ENCODE measurements at regions not wholly inside any gene's neighbourhood (a gene's known extent, or its start where the extent isn't known, plus 50 kb on each side); places are given as distances from the start of the nearest gene placed in this dataset.

DNA sequence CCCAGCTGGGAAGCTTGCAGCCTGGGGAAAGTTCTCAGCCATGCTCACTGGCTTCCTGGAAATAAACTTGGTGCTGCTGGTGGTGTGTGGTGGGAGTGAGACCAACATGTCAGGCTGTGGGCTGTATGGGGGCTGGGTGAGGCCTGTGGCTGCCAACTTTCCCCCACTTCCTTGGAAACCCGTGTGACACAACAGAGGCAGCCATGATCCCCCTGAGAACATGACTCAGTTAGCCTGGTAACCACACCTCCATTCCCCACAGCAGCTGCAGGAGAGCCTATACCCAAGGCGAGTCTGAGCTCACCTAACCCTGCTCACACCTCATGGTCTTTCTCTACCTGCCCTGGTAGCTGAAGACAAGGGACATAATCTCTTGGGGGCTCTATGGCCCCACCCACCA lies 72.7 kb upstream of the RGMB start:
- WGBS (ENCODE audit: insufficient coverage), result 81% methylated on average over 2 of the region's 2 CpGs
- Mint-ChIP-seq H3K36me3 (peaks cover 8% of the 10 kb centered on the region), H3K9me3 (peaks cover 9 to 12% of the 10 kb centered on the region in 2 donors), H3K4me1 (no peaks in the 10 kb centered on the region), H3K27me3 (ENCODE audit: low read depth in 2 of 2) (no peaks in the 10 kb centered on the region), H3K4me3 (no peak overlapping the region), H3K27ac (no peak overlapping the region)
- H3K27ac ChIP-seq (ENCODE audit: low read length), result no peak overlapping the region
- TF ChIP-seq, protein P1, sequence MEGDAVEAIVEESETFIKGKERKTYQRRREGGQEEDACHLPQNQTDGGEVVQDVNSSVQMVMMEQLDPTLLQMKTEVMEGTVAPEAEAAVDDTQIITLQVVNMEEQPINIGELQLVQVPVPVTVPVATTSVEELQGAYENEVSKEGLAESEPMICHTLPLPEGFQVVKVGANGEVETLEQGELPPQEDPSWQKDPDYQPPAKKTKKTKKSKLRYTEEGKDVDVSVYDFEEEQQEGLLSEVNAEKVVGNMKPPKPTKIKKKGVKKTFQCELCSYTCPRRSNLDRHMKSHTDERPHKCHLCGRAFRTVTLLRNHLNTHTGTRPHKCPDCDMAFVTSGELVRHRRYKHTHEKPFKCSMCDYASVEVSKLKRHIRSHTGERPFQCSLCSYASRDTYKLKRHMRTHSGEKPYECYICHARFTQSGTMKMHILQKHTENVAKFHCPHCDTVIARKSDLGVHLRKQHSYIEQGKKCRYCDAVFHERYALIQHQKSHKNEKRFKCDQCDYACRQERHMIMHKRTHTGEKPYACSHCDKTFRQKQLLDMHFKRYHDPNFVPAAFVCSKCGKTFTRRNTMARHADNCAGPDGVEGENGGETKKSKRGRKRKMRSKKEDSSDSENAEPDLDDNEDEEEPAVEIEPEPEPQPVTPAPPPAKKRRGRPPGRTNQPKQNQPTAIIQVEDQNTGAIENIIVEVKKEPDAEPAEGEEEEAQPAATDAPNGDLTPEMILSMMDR (IDR thresholded peaks at IDR 0.05), result no peak
- H3K4me1 ChIP-seq (ENCODE audit: control insufficient read depth, insufficient read depth, low read length), result no peaks in the 10 kb centered on the region
- no peaks in the 10 kb centered on the region for H3K27me3 ChIP-seq (ENCODE audit: control insufficient read depth, insufficient read depth, low read length)
- peaks cover 9% of the 10 kb centered on the region for H3K9me3 ChIP-seq (ENCODE audit: control insufficient read depth, insufficient read depth, low read length)
- H3K36me3 ChIP-seq (ENCODE audit: control insufficient read depth, insufficient read depth, low read length), result no peaks in the 10 kb centered on the region
- ATAC-seq (no peak), DNase-seq (no peak)
- no peak overlapping the region for H3K4me3 ChIP-seq (ENCODE audit: low read length)
- intact Hi-C loops (cut with micrococcal nuclease), result no loop called here

DNA sequence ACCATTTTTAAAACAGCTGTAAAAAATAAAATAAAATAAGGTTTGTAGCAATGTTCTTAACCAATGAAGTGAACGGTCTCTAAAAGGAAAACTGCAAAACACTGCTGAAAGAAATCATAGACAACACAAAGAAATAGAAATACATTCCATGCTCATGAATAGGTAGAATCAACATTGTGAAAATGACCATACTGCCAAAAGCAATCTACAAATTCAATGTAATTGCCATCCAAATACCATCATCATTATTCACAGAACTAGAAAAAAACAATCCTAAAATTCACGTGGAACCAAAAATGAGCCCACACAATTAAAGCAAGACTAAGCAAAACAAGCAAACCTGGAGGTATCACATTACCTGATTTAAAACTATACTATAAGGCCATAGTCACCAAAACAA lies 67.6 kb upstream of the RGMB start:
- peaks cover 11 to 18% of the 10 kb centered on the region in 2 donors for H3K9me3 Mint-ChIP-seq
- DNase-seq (no peak), ATAC-seq (no peak)
- no peaks in the 10 kb centered on the region for H3K27me3 Mint-ChIP-seq (ENCODE audit: low read depth in 2 of 2)
- Histone ChIP-seq H3K27ac (ENCODE audit: low read length) (no peak overlapping the region), H3K4me3 (ENCODE audit: low read length) (no peak overlapping the region), H3K9me3 (ENCODE audit: control insufficient read depth, insufficient read depth, low read length) (peaks cover 5% of the 10 kb centered on the region), H3K36me3 (ENCODE audit: control insufficient read depth, insufficient read depth, low read length) (no peaks in the 10 kb centered on the region), H3K27me3 (ENCODE audit: control insufficient read depth, insufficient read depth, low read length) (no peaks in the 10 kb centered on the region), H3K4me1 (ENCODE audit: control insufficient read depth, insufficient read depth, low read length) (no peaks in the 10 kb centered on the region)
- 87% methylated on average over 2 of the region's 2 CpGs for WGBS (ENCODE audit: insufficient coverage)
- intact Hi-C loops (cut with micrococcal nuclease), result no loop called here
- H3K4me1 Mint-ChIP-seq, result no peaks in the 10 kb centered on the region
- TF ChIP-seq, protein P1 (IDR thresholded peaks at IDR 0.05), result no peak
- H3K27ac Mint-ChIP-seq, result no peak overlapping the region
- peaks cover 8% of the 10 kb centered on the region for H3K36me3 Mint-ChIP-seq
- no peak overlapping the region for H3K4me3 Mint-ChIP-seq

DNA sequence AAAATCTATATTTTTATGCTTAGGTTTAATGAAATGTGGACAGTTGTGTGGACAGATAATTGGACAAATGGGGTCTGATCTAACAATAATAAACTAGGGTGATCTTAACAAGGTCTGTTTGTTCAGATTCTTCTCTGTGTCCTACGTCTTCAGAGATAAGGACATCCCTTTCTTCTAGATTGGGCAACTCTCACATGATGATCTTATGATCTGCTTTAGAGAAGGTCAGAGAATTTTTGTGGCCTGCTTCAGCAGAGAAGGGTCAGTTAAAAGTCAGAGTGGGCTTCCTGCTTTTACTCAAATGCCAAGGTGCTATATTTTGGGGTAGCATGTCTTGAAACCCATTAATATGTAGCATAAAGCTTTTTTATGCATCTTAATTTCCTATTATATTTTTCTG lies 63.8 kb upstream of the RGMB start:
- H3K4me1 ChIP-seq (ENCODE audit: control insufficient read depth, insufficient read depth, low read length), result no peaks in the 10 kb centered on the region
- no peaks in the 10 kb centered on the region for H3K9me3 ChIP-seq (ENCODE audit: control insufficient read depth, insufficient read depth, low read length)
- peaks cover 8 to 9% of the 10 kb centered on the region in 2 donors for H3K9me3 Mint-ChIP-seq
- H3K4me3 ChIP-seq (ENCODE audit: low read length), result no peak overlapping the region
- H3K27me3 ChIP-seq (ENCODE audit: control insufficient read depth, insufficient read depth, low read length), result no peaks in the 10 kb centered on the region
- no peaks in the 10 kb centered on the region for H3K4me1 Mint-ChIP-seq
- no peak overlapping the region for H3K27ac ChIP-seq (ENCODE audit: low read length)
- H3K36me3 ChIP-seq (ENCODE audit: control insufficient read depth, insufficient read depth, low read length), result no peaks in the 10 kb centered on the region
- ATAC-seq (no peak), DNase-seq (no peak)
- TF ChIP-seq, protein P1 (IDR thresholded peaks at IDR 0.05), result no peak
- H3K27me3 Mint-ChIP-seq (ENCODE audit: low read depth in 2 of 2), result no peaks in the 10 kb centered on the region
- no peak overlapping the region for H3K27ac Mint-ChIP-seq
- intact Hi-C loops (cut with micrococcal nuclease), result no loop called here
- WGBS (ENCODE audit: insufficient coverage), result 86% methylated on average over 1 of the region's 1 CpG
- no peak overlapping the region for H3K4me3 Mint-ChIP-seq
- no peaks in the 10 kb centered on the region for H3K36me3 Mint-ChIP-seq

DNA sequence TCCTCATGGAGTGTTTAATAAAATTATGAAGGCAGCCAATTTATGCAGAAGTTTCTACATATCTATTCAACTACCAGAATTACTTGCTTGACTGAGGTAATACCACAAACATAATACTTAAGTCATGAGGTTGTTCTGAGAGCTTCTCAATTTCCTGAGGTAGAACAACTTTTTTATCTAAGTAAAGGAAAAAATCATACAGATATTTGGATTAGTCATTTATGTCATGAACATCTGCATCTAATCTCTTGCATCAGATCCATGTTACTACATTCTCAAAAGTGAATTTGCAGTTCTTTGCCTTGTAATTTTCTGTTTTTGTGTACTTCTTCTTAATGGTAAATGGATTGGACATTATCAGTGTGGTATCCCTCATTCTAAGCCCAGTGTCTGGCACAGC lies 60.4 kb upstream of the RGMB start:
- Mint-ChIP-seq H3K9me3 (peaks cover 5 to 6% of the 10 kb centered on the region in 2 donors), H3K27me3 (ENCODE audit: low read depth in 2 of 2) (no peaks in the 10 kb centered on the region), H3K36me3 (no peaks in the 10 kb centered on the region), H3K4me3 (no peak overlapping the region), H3K4me1 (no peaks in the 10 kb centered on the region), H3K27ac (no peak overlapping the region)
- TF ChIP-seq, protein P1 (IDR thresholded peaks at IDR 0.05), result no peak
- intact Hi-C loops (cut with micrococcal nuclease), result no loop called here
- Histone ChIP-seq H3K27me3 (ENCODE audit: control insufficient read depth, insufficient read depth, low read length) (no peaks in the 10 kb centered on the region), H3K4me3 (ENCODE audit: low read length) (no peak overlapping the region), H3K9me3 (ENCODE audit: control insufficient read depth, insufficient read depth, low read length) (no peaks in the 10 kb centered on the region), H3K4me1 (ENCODE audit: control insufficient read depth, insufficient read depth, low read length) (no peaks in the 10 kb centered on the region), H3K27ac (ENCODE audit: low read length) (no peak overlapping the region), H3K36me3 (ENCODE audit: control insufficient read depth, insufficient read depth, low read length) (no peaks in the 10 kb centered on the region)
- no peak for DNase-seq
- ATAC-seq, result no peak
